Uterus (tissue), 3 donors: ENCODE measurements at regions not wholly inside any gene's neighbourhood (a gene's known extent, or its start where the extent isn't known, plus 50 kb on each side); places are given as distances from the start of the nearest gene placed in this dataset.

Experiments
- DNase-seq, 2 donors: peaks; one replicate each; pipeline ENCODE4 v3.0.0-alpha.2; 2019 to 2020
- H3K27ac ChIP-seq, 2 donors: fragments of 200-600 bp; sonication (generic); 1 replicate in 1 of 2; 2 replicates in 1 of 2; pipeline ENCODE4 v1.5.1; 2016 to 2018
- H3K27me3 ChIP-seq, 2 donors: fragments of 200-600 bp; sonication (generic); one replicate each; pipeline ENCODE4 v1.5.1; 2018 to 2019; ENCODE audit warnings: control low read depth in 1 of 2
- H3K36me3 ChIP-seq, 2 donors: fragments of 200-600 bp; sonication (generic); one replicate each; pipeline ENCODE4 v1.5.1; 2019; ENCODE audit warnings: control low read depth in 1 of 2
- H3K4me1 ChIP-seq, 2 donors: fragments of 200-600 bp; sonication (generic); one replicate each; pipeline ENCODE4 v1.5.1; 2018 to 2019; ENCODE audit warnings: control low read depth in 1 of 2
- H3K4me3 ChIP-seq, 2 donors: fragments of 200-600 bp; sonication (generic); 1 replicate in 1 of 2; 2 replicates in 1 of 2; pipeline ENCODE4 v1.5.1; 2018 to 2019; ENCODE audit warnings: mild to moderate bottlenecking in 1 of 2
- H3K9me3 ChIP-seq, 2 donors: fragments of 200-600 bp; sonication (generic); one replicate each; pipeline ENCODE4 v1.5.1; 2019; ENCODE audit warnings: control low read depth in 1 of 2
- CTCF ChIP-seq, 4 experiments: fragments of 200-600 bp in 2 of 4; fragments of 450-650 bp in 2 of 4; sonication (generic) in 2 of 4; IDR thresholded peaks; one replicate each; pipeline ENCODE4 v1.5.1; 2016 to 2019; ENCODE audit warnings: antibody characterized with exemption in 4 of 4, mild to moderate bottlenecking in 2 of 4, moderate library complexity in 1 of 4
- POLR2A ChIP-seq, 2 donors: fragments of 450-650 bp; IDR thresholded peaks; one replicate each; pipeline ENCODE4 v1.6.1; 2016; ENCODE audit warnings: antibody characterized with exemption in 2 of 2, mild to moderate bottlenecking in 1 of 2, moderate library complexity in 1 of 2
- intact Hi-C: fragments of 100-400 bp; cut with DNase I; formaldehyde crosslinking; loops from one replicate; pipeline ENCODE4 v1.15.1; 2023; ENCODE audit warnings: low total_unique reads
- donor health status: DM: yes; HTN: yes; CAD: no.

GRCh38 chr14:45972416-45972815 lies 679.2 kb downstream of the RPL10L start:
- H3K9me3 ChIP-seq: no peaks in the 10 kb centered on the region
- TF ChIP-seq CTCF (IDR thresholded peaks at IDR 0.05) (no peak), POLR2A (IDR thresholded peaks at IDR 0.05) (no peak)
- intact Hi-C loops: no loop called here
- no peaks in the 10 kb centered on the region for H3K4me1 ChIP-seq
- DNase-seq: no peak
- no peak overlapping the region for H3K4me3 ChIP-seq
- H3K27me3 ChIP-seq: no peaks in the 10 kb centered on the region
- H3K27ac ChIP-seq: no peak overlapping the region
- no peaks in the 10 kb centered on the region for H3K36me3 ChIP-seq

- Histone ChIP-seq H3K27me3 (no peaks in the 10 kb centered on the region), H3K4me3 (no peak overlapping the region), H3K27ac (no peak overlapping the region), H3K4me1 (no peaks in the 10 kb centered on the region), H3K36me3 (no peaks in the 10 kb centered on the region), H3K9me3 (no peaks in the 10 kb centered on the region)
- DNase-seq: no peak
- intact Hi-C loops: no loop called here
- TF ChIP-seq CTCF (IDR thresholded peaks at IDR 0.05) (no peak), POLR2A (IDR thresholded peaks at IDR 0.05) (no peak)
Observed at GRCh38 chr14:45970621-45971020, 681.0 kb downstream of the RPL10L start.

- intact Hi-C loops: no loop called here
- DNase-seq: no peak
Observed at GRCh38 chr14:45968037-45968436, 683.5 kb downstream of the RPL10L start.

GRCh38 chr14:45949479-45949878 lies 696.5 kb upstream of the MIS18BP1 start:
- intact Hi-C loops: no loop called here

More at GRCh38 chr14:45968037-45968436, 683.5 kb downstream of the RPL10L start:
- Histone ChIP-seq H3K9me3 (no peaks in the 10 kb centered on the region), H3K27ac (no peak overlapping the region), H3K27me3 (no peaks in the 10 kb centered on the region), H3K4me1 (no peaks in the 10 kb centered on the region), H3K36me3 (no peaks in the 10 kb centered on the region), H3K4me3 (no peak overlapping the region)
- TF ChIP-seq CTCF (IDR thresholded peaks at IDR 0.05) (no peak), POLR2A (IDR thresholded peaks at IDR 0.05) (no peak)

GRCh38 chr14:45947830-45948229 lies 694.8 kb upstream of the MIS18BP1 start:
- Histone ChIP-seq H3K36me3 (no peaks in the 10 kb centered on the region), H3K27me3 (no peaks in the 10 kb centered on the region), H3K9me3 (no peaks in the 10 kb centered on the region), H3K4me3 (no peak overlapping the region), H3K4me1 (no peaks in the 10 kb centered on the region), H3K27ac (no peak overlapping the region)
- intact Hi-C loops: no loop called here
- TF ChIP-seq POLR2A (IDR thresholded peaks at IDR 0.05) (no peak), CTCF (IDR thresholded peaks at IDR 0.05) (no peak)
- DNase-seq: no peak

More at GRCh38 chr14:45949479-45949878, 696.5 kb upstream of the MIS18BP1 start:
- H3K9me3 ChIP-seq: no peaks in the 10 kb centered on the region
- TF ChIP-seq CTCF (IDR thresholded peaks at IDR 0.05): no peak
- no peak for TF ChIP-seq POLR2A (IDR thresholded peaks at IDR 0.05)
- H3K27ac ChIP-seq: no peak overlapping the region
- no peaks in the 10 kb centered on the region for H3K4me1 ChIP-seq
- DNase-seq: no peak
- no peak overlapping the region for H3K4me3 ChIP-seq
- no peaks in the 10 kb centered on the region for H3K36me3 ChIP-seq
- no peaks in the 10 kb centered on the region for H3K27me3 ChIP-seq
